ENCODE measurements at regions not wholly inside any gene's neighbourhood (a gene's known extent, or its start where the extent isn't known, plus 50 kb on each side); places are given as distances from the start of the nearest gene placed in this dataset.

DNA sequence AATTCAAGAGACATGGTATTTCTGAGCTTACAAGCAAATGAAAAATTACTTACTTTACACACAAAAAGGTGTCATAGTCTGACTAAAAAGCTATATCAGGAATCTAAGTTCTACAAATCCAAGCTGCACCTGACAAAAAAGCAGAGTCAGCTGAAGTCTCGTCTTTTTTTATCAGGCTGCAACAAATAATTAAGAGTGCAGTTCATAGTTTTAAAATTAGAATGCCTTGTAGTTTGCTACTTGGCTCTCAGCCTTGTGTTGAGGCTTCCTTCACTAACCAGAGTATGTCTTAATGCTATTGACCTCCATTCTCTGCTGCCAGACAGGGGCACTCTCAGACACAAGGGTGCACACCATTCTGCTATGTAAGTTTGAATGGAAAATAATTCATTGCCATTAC, 940.7 kb downstream of the PCDH7 start:
- H3K27ac Mint-ChIP-seq = no peak overlapping the region
- no peak overlapping the region for H3K4me2 ChIP-seq (replicated peaks; ENCODE audit: extremely low read depth, low read length, poor library complexity, severe bottlenecking)
- H3K4me1 Mint-ChIP-seq = no peaks in the 10 kb centered on the region
- intact Hi-C loops (cut with micrococcal nuclease) = no loop called here
- no peaks in the 10 kb centered on the region for H3K4me1 ChIP-seq (ENCODE audit: control insufficient read depth in 1 of 2, insufficient read depth in 2 of 2, low read length in 2 of 2)
- no peaks in the 10 kb centered on the region for H3K79me2 ChIP-seq (ENCODE audit: insufficient read depth, low read length)
- H3K27me3 ChIP-seq (ENCODE audit: control insufficient read depth in 2 of 2, insufficient read depth in 2 of 2, low read length in 2 of 2) = no peaks in the 10 kb centered on the region
- H3K36me3 ChIP-seq (replicated peaks in 1 of 2; ENCODE audit: control insufficient read depth in 1 of 2, insufficient read depth in 2 of 2, low read length in 2 of 2) = no peaks in the 10 kb centered on the region
- H3K27me3 Mint-ChIP-seq (ENCODE audit: low read depth in 3 of 3) = peaks cover 0 to 3% (median 0%) of the 10 kb centered on the region in 3 donors
- H3K9me3 ChIP-seq (replicated peaks in 1 of 2; ENCODE audit: control insufficient read depth in 1 of 2, insufficient read depth in 1 of 2, low read length in 2 of 2) = no peaks in the 10 kb centered on the region
- no peak for DNase-seq
- H3K4me3 Mint-ChIP-seq = no peak overlapping the region
- no peaks in the 10 kb centered on the region for H4K20me1 ChIP-seq (ENCODE audit: insufficient read depth, low read length)
- no peak overlapping the region for H3K9ac ChIP-seq (ENCODE audit: insufficient read depth, low read length, poor library complexity, severe bottlenecking)
- no peak overlapping the region for H3K27ac ChIP-seq (ENCODE audit: low read depth in 1 of 2, low read length in 2 of 2)
- H3K4me3 ChIP-seq (replicated peaks in 1 of 3; ENCODE audit: low read depth in 2 of 3, low read length in 3 of 3) = no peak overlapping the region
- H3K9me3 Mint-ChIP-seq = no peaks in the 10 kb centered on the region
- no peak overlapping the region for H2AFZ ChIP-seq (ENCODE audit: insufficient read depth, low read depth, low read length, poor library complexity, severe bottlenecking)
- no peaks in the 10 kb centered on the region for H3K36me3 Mint-ChIP-seq
- WGBS (ENCODE audit: insufficient coverage) = no CpG with 5 or more reads among the region's 1 CpG
- TF ChIP-seq, protein P1, sequence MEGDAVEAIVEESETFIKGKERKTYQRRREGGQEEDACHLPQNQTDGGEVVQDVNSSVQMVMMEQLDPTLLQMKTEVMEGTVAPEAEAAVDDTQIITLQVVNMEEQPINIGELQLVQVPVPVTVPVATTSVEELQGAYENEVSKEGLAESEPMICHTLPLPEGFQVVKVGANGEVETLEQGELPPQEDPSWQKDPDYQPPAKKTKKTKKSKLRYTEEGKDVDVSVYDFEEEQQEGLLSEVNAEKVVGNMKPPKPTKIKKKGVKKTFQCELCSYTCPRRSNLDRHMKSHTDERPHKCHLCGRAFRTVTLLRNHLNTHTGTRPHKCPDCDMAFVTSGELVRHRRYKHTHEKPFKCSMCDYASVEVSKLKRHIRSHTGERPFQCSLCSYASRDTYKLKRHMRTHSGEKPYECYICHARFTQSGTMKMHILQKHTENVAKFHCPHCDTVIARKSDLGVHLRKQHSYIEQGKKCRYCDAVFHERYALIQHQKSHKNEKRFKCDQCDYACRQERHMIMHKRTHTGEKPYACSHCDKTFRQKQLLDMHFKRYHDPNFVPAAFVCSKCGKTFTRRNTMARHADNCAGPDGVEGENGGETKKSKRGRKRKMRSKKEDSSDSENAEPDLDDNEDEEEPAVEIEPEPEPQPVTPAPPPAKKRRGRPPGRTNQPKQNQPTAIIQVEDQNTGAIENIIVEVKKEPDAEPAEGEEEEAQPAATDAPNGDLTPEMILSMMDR (IDR thresholded peaks at IDR 0.05) = no peak

DNA sequence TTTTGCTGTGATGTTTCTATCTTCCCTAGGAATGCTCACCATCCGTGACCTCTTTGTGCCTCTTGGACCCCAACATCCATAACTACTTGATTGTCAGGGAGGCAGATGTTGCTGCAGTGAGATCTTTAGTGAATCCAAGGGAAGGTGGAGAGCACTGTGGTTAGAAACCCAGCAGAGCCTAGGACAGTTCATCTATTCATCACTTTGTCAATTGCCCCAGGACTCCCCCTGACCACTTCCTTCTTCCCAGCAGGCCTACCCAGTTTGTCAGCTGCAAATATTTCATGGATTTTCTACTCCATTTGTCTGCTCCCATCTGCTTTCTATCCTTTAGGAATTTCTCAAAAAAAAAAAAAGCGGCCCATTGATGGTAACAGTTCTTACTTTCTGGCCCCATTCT, 942.8 kb downstream of the PCDH7 start:
- Mint-ChIP-seq H3K27me3 (ENCODE audit: low read depth in 3 of 3) (peaks cover 0 to 3% (median 0%) of the 10 kb centered on the region in 3 donors), H3K4me3 (no peak overlapping the region), H3K9me3 (no peaks in the 10 kb centered on the region), H3K4me1 (no peaks in the 10 kb centered on the region), H3K27ac (no peak overlapping the region), H3K36me3 (no peaks in the 10 kb centered on the region)
- H3K27ac ChIP-seq (ENCODE audit: low read depth in 1 of 2, low read length in 2 of 2) = no peak overlapping the region
- H3K79me2 ChIP-seq (ENCODE audit: insufficient read depth, low read length) = no peaks in the 10 kb centered on the region
- no peak overlapping the region for H3K4me2 ChIP-seq (replicated peaks; ENCODE audit: extremely low read depth, low read length, poor library complexity, severe bottlenecking)
- DNase-seq = no peak
- no peak overlapping the region for H3K9ac ChIP-seq (ENCODE audit: insufficient read depth, low read length, poor library complexity, severe bottlenecking)
- no peaks in the 10 kb centered on the region for H3K9me3 ChIP-seq (replicated peaks in 1 of 2; ENCODE audit: control insufficient read depth in 1 of 2, insufficient read depth in 1 of 2, low read length in 2 of 2)
- H4K20me1 ChIP-seq (ENCODE audit: insufficient read depth, low read length) = no peaks in the 10 kb centered on the region
- TF ChIP-seq, protein P1 (IDR thresholded peaks at IDR 0.05) = no peak
- no peak overlapping the region for H3K4me3 ChIP-seq (replicated peaks in 1 of 3; ENCODE audit: low read depth in 2 of 3, low read length in 3 of 3)
- H3K4me1 ChIP-seq (ENCODE audit: control insufficient read depth in 1 of 2, insufficient read depth in 2 of 2, low read length in 2 of 2) = no peaks in the 10 kb centered on the region
- WGBS (ENCODE audit: insufficient coverage) = no CpG with 5 or more reads among the region's 2 CpGs
- H3K36me3 ChIP-seq (replicated peaks in 1 of 2; ENCODE audit: control insufficient read depth in 1 of 2, insufficient read depth in 2 of 2, low read length in 2 of 2) = no peaks in the 10 kb centered on the region
- intact Hi-C loops (cut with micrococcal nuclease) = no loop called here
- no peak overlapping the region for H2AFZ ChIP-seq (ENCODE audit: insufficient read depth, low read depth, low read length, poor library complexity, severe bottlenecking)
- H3K27me3 ChIP-seq (ENCODE audit: control insufficient read depth in 2 of 2, insufficient read depth in 2 of 2, low read length in 2 of 2) = no peaks in the 10 kb centered on the region
